ENCODE measurements at regions not wholly inside any gene's neighbourhood (a gene's known extent, or its start where the extent isn't known, plus 50 kb on each side); places are given as distances from the start of the nearest gene placed in this dataset.

DNA sequence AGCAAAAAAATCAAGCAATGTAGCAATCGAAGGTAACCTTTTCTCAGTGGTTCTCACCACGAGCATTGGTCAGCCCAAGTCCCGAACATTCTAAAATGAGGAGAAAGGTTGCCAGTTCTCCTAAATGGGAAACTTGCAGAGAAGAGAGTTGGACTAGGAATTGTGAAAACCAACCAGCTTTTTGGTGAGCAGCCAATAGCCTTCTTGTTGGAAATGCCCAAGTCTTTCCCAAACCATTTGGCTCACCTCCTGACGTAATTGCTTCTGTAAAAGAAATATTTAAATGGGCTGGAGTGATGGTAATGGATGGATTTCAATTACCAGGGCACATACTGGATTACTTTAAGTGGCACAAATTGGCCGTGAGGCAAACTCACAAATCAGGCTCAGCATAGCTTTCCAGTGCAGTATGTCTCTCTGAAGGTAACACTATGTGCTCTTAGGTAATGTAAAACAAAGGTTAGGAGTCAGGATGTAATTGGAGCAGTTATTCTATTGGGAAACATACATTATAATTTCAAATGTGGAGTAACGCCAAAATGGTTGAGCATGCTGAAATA is 423.2 kb downstream of the KLF5 start:
- H3K4me1 ChIP-seq (ENCODE audit: control insufficient read depth, insufficient read depth, low read length) = no peaks in the 10 kb centered on the region
- H3K27me3 ChIP-seq (ENCODE audit: control insufficient read depth, insufficient read depth, low read length) = no peaks in the 10 kb centered on the region
- intact Hi-C loops (cut with micrococcal nuclease; ENCODE audit: unreplicated experiment) (no loop called here), in situ Hi-C loops (cut with HindIII; ENCODE audit: low pct_unique_long_range_greater_than_20kb, low sequenced_read_pairs) (no loop called here)
- BruUV-seq (replicated peaks) = no TSS peak
- POLR2A ChIA-PET = no interaction called here
- no peaks in the 10 kb centered on the region for H3K9me3 ChIP-seq (ENCODE audit: control insufficient read depth, insufficient read depth, low read depth, low read length)
- CTCF ChIA-PET = no interaction called here
- no peak overlapping the region for H3K27ac ChIP-seq (ENCODE audit: low read length)
- TF ChIP-seq, protein P1, sequence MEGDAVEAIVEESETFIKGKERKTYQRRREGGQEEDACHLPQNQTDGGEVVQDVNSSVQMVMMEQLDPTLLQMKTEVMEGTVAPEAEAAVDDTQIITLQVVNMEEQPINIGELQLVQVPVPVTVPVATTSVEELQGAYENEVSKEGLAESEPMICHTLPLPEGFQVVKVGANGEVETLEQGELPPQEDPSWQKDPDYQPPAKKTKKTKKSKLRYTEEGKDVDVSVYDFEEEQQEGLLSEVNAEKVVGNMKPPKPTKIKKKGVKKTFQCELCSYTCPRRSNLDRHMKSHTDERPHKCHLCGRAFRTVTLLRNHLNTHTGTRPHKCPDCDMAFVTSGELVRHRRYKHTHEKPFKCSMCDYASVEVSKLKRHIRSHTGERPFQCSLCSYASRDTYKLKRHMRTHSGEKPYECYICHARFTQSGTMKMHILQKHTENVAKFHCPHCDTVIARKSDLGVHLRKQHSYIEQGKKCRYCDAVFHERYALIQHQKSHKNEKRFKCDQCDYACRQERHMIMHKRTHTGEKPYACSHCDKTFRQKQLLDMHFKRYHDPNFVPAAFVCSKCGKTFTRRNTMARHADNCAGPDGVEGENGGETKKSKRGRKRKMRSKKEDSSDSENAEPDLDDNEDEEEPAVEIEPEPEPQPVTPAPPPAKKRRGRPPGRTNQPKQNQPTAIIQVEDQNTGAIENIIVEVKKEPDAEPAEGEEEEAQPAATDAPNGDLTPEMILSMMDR (IDR thresholded peaks at IDR 0.05) = no peak
- TF ChIP-seq TCF7L2 (IDR thresholded peaks at IDR 0.05; ENCODE audit: low read depth, low read length) (no peak), SIN3A (IDR thresholded peaks at IDR 0.05; ENCODE audit: borderline replicate concordance, insufficient read depth, low read depth, low read length) (no peak), POLR2AphosphoS5 (IDR thresholded peaks at IDR 0.05; ENCODE audit: low read depth, low read length) (no peak)
- TF ChIP-seq, protein P2, sequence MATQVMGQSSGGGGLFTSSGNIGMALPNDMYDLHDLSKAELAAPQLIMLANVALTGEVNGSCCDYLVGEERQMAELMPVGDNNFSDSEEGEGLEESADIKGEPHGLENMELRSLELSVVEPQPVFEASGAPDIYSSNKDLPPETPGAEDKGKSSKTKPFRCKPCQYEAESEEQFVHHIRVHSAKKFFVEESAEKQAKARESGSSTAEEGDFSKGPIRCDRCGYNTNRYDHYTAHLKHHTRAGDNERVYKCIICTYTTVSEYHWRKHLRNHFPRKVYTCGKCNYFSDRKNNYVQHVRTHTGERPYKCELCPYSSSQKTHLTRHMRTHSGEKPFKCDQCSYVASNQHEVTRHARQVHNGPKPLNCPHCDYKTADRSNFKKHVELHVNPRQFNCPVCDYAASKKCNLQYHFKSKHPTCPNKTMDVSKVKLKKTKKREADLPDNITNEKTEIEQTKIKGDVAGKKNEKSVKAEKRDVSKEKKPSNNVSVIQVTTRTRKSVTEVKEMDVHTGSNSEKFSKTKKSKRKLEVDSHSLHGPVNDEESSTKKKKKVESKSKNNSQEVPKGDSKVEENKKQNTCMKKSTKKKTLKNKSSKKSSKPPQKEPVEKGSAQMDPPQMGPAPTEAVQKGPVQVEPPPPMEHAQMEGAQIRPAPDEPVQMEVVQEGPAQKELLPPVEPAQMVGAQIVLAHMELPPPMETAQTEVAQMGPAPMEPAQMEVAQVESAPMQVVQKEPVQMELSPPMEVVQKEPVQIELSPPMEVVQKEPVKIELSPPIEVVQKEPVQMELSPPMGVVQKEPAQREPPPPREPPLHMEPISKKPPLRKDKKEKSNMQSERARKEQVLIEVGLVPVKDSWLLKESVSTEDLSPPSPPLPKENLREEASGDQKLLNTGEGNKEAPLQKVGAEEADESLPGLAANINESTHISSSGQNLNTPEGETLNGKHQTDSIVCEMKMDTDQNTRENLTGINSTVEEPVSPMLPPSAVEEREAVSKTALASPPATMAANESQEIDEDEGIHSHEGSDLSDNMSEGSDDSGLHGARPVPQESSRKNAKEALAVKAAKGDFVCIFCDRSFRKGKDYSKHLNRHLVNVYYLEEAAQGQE (IDR thresholded peaks at IDR 0.05; ENCODE audit: insufficient read depth in 1 of 2, low read depth in 2 of 2, low read length in 1 of 2) = no peak
- no peaks in the 10 kb centered on the region for H3K36me3 ChIP-seq (ENCODE audit: control insufficient read depth, insufficient read depth, low read length)
- ATAC-seq = no peak
- DNase-seq (ENCODE audit: low read depth, low spot score) = no peak
- no peak overlapping the region for H3K4me3 ChIP-seq (ENCODE audit: low read depth in 2 of 2, low read length in 2 of 2)

- Histone ChIP-seq H3K4me3 (ENCODE audit: low read depth in 2 of 2, low read length in 2 of 2) (no peak overlapping the region), H3K36me3 (ENCODE audit: control insufficient read depth, insufficient read depth, low read length) (no peaks in the 10 kb centered on the region), H3K27ac (ENCODE audit: low read length) (no peak overlapping the region), H3K27me3 (ENCODE audit: control insufficient read depth, insufficient read depth, low read length) (no peaks in the 10 kb centered on the region), H3K9me3 (ENCODE audit: control insufficient read depth, insufficient read depth, low read depth, low read length) (no peaks in the 10 kb centered on the region), H3K4me1 (ENCODE audit: control insufficient read depth, insufficient read depth, low read length) (no peaks in the 10 kb centered on the region)
- ATAC-seq (no peak), DNase-seq (ENCODE audit: low read depth, low spot score) (no peak)
- BruUV-seq (replicated peaks) = no TSS peak
- TF ChIP-seq, protein P2 (IDR thresholded peaks at IDR 0.05; ENCODE audit: insufficient read depth in 1 of 2, low read depth in 2 of 2, low read length in 1 of 2) = no peak
- TF ChIP-seq, protein P1 (IDR thresholded peaks at IDR 0.05) = no peak
- no peak for TF ChIP-seq SIN3A (IDR thresholded peaks at IDR 0.05; ENCODE audit: borderline replicate concordance, insufficient read depth, low read depth, low read length)
- TF ChIP-seq TCF7L2 (IDR thresholded peaks at IDR 0.05; ENCODE audit: low read depth, low read length) = no peak
- no peak for TF ChIP-seq POLR2AphosphoS5 (IDR thresholded peaks at IDR 0.05; ENCODE audit: low read depth, low read length)
- intact Hi-C loops (cut with micrococcal nuclease; ENCODE audit: unreplicated experiment) = no loop called here
- ChIA-PET POLR2A (no interaction called here), CTCF (no interaction called here)
- in situ Hi-C loops (cut with HindIII; ENCODE audit: low pct_unique_long_range_greater_than_20kb, low sequenced_read_pairs) = no loop called here
Measured at GRCh38 chr13:73480779-73481559, 422.2 kb downstream of the KLF5 start.
